Cardiac fibroblast (primary cell): ENCODE measurements at regions not wholly inside any gene's neighbourhood (a gene's known extent, or its start where the extent isn't known, plus 50 kb on each side); places are given as distances from the start of the nearest gene placed in this dataset.

Experiments
- DNase-seq, 2 donors: peaks; one replicate each; pipeline versions ENCODE4 v3.0.0 to v3.0.0-alpha.2; 2010; ENCODE audit warnings: low read depth in 2 of 2
- H3K4me3 ChIP-seq, 2 donors: replicated peaks in 1 of 2; 1 replicate in 1 of 2; 2 replicates in 1 of 2; pipeline ENCODE4 v1.5.1; 2011; ENCODE audit warnings: low read depth in 2 of 2, low read length in 2 of 2, mild to moderate bottlenecking in 2 of 2, moderate library complexity in 1 of 2
- CTCF ChIP-seq: IDR thresholded peaks from one replicate; pipeline ENCODE4 v1.5.1; 2011; ENCODE audit warnings: low read depth, mild to moderate bottlenecking, low read length, inconsistent platforms

- no peak for TF ChIP-seq CTCF
- no peak overlapping the region for H3K4me3 ChIP-seq
- no peak for DNase-seq
Measured at GRCh38 chr18:77668219-77668618, 418.6 kb downstream of the GALR1 start.

- H3K4me3 ChIP-seq: no peak overlapping the region
- TF ChIP-seq CTCF: no peak
- DNase-seq: no peak
Measured at GRCh38 chr18:77669331-77669730, 419.7 kb downstream of the GALR1 start.

GRCh38 chr18:77671456-77672167, 422.0 kb downstream of the GALR1 start:
- no peak for DNase-seq
- H3K4me3 ChIP-seq: no peak overlapping the region
- TF ChIP-seq CTCF: no peak

- TF ChIP-seq CTCF: no peak
- DNase-seq: no peak
Measured at GRCh38 chr18:77676910-77677309, 427.3 kb downstream of the GALR1 start.

GRCh38 chr18:77677536-77677935, 427.9 kb downstream of the GALR1 start:
- TF ChIP-seq CTCF: no peak
- no peak for DNase-seq
- no peak overlapping the region for H3K4me3 ChIP-seq

More at GRCh38 chr18:77676910-77677309, 427.3 kb downstream of the GALR1 start:
- H3K4me3 ChIP-seq: no peak overlapping the region

GRCh38 chr18:77679869-77680268, 430.2 kb downstream of the GALR1 start:
- H3K4me3 ChIP-seq: no peak overlapping the region
- no peak for TF ChIP-seq CTCF
- no peak for DNase-seq

- DNase-seq: no peak
- no peak overlapping the region for H3K4me3 ChIP-seq
- TF ChIP-seq CTCF: no peak
Measured at GRCh38 chr18:77700051-77700450, 450.4 kb downstream of the GALR1 start.
